ENCODE measurements at regions not wholly inside any gene's neighbourhood (a gene's known extent, or its start where the extent isn't known, plus 50 kb on each side); places are given as distances from the start of the nearest gene placed in this dataset.

DNA sequence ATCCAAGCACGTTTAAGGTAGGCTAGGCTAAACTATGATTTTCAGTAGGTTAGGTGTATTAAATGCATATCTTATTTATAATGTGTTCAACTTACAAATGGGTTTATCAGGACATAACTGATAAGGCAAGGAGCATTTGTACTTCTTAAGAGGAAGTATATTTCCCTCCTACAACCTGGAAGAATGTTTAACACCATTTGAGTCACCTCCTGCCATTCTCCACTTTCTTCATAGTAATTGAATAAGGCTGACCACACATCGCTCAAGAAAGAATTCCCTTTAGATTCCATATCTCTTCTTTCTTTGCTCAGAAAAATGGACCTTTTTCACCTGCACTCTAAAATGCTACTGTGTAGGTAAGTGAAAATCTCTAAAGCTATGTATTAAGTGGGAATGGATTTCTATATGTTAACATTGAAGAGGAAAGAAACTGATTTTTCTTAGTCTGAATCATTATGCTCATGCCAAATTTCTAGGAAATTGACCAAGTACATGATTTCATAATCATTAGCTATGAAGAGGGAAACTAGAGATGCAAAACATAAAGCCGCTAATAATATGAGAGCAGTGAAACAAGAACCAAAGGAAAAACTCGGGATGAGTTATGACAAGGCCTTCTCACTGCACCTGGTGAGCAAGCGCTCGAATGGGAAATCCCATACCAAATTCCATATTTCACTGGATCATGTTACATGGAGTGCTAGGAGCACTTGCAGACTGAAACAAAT is 210.4 kb downstream of the ALDH8A1 start:
- Mint-ChIP-seq H3K4me3 (no peak overlapping the region), H3K27me3 (peaks cover 43% of the 10 kb centered on the region), H3K4me1 (peaks cover 3% of the 10 kb centered on the region), H3K36me3 (ENCODE audit: low read depth) (no peaks in the 10 kb centered on the region), H3K27ac (no peak overlapping the region)
- DNase-seq (no peak), ATAC-seq (no peak)
- H3K9me3 ChIP-seq (ENCODE audit: control insufficient read depth, low read length, poor library complexity, severe bottlenecking), result no peaks in the 10 kb centered on the region

DNA sequence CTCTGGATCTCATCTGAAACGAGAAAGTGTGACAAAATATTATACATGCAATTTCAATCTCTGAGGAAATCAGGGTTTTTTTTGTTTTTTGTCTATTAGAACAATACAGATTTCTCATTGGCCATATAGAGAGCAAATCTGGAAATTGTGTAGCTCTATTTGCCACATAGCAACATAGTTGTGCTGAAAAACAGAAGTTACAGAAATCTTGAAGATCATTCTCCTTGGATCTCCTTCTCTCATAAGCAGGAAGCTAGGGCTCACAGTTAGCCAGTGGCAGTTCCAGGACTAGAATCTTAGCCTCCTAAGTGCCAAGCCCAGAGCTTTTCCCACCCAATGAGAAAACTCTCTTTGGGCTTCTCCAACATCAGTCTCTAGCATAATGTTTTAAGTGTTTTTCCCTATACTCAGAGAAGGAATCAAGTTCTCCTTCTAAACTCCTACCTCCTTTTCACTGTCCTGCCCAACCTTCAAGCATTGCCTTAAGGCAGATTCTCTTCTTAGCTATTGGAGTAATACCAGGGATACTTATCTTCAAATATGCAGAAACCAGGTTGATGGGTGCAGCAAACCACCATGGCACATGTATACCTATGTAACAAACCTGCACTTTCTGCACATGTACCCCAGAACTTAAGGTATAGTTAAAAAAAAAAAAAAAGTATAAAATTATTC is 211.6 kb downstream of the ALDH8A1 start:
- no peak overlapping the region for H3K27ac Mint-ChIP-seq

DNA sequence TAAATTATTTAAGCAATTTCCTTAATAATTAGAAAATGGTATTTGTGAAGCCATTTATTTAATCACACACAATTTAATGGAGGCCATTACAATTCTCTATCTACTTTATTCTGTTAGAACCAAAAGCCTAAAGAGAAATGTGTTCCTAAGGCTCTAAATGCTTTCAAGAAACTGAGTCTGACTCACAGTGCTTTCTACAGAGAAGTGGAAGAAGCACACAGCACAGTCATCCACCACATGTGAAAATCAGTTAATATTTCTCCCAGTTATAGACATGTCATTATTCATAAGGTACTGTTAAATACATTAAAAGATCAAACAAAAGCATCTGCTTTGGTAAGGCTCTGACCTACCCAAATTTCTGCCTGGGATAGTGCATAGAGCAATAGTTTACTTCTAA is 214.4 kb downstream of the ALDH8A1 start:
- no peak overlapping the region for H3K4me3 Mint-ChIP-seq
- peaks cover 40% of the 10 kb centered on the region for H3K27me3 Mint-ChIP-seq
- no peak for DNase-seq
- H3K36me3 Mint-ChIP-seq (ENCODE audit: low read depth), result no peaks in the 10 kb centered on the region
- no peak for ATAC-seq
- H3K27ac Mint-ChIP-seq, result no peak overlapping the region
- no peaks in the 10 kb centered on the region for H3K9me3 ChIP-seq (ENCODE audit: control insufficient read depth, low read length, poor library complexity, severe bottlenecking)
- H3K4me1 Mint-ChIP-seq, result peaks cover 3% of the 10 kb centered on the region

More for the DNA sequence above, 211.6 kb downstream of the ALDH8A1 start:
- no peak for ATAC-seq
- Mint-ChIP-seq H3K4me1 (peaks cover 3% of the 10 kb centered on the region), H3K27me3 (peaks cover 40% of the 10 kb centered on the region), H3K36me3 (ENCODE audit: low read depth) (no peaks in the 10 kb centered on the region), H3K4me3 (no peak overlapping the region)
- H3K9me3 ChIP-seq (ENCODE audit: control insufficient read depth, low read length, poor library complexity, severe bottlenecking), result no peaks in the 10 kb centered on the region
- no peak for DNase-seq

DNA sequence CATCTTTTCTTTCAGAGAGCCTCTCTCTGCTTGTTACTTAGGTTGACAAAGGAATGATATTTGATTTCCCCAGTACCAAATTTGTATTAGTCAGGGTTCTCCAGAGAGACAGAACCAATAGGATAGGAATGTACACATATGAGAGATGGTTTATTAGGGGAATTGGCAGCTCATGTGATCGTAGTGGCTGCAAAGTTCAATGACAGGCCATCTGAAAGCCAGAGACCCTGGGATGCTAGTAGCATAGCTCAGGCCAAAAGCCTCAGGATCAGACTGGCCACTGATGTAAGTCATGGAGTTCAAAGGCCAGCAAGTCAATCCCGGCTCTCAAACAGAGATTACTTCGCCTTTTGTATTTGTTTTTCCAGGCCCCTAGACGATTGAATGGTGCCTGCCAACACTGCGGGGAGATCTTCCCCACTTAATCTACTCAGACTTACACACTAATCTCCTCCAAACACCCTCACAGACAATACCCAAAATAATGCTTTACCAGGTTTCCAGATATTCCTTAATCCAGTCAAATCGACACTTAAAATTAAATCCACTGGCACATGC is 215.5 kb downstream of the ALDH8A1 start:
- no peaks in the 10 kb centered on the region for H3K9me3 ChIP-seq (ENCODE audit: control insufficient read depth, low read length, poor library complexity, severe bottlenecking)
- no peak for DNase-seq
- ATAC-seq, result no peak
- H3K27ac Mint-ChIP-seq, result no peak overlapping the region
- no peak overlapping the region for H3K4me3 Mint-ChIP-seq
- peaks cover 3% of the 10 kb centered on the region for H3K4me1 Mint-ChIP-seq
- H3K36me3 Mint-ChIP-seq (ENCODE audit: low read depth), result no peaks in the 10 kb centered on the region
- peaks cover 33% of the 10 kb centered on the region for H3K27me3 Mint-ChIP-seq

DNA sequence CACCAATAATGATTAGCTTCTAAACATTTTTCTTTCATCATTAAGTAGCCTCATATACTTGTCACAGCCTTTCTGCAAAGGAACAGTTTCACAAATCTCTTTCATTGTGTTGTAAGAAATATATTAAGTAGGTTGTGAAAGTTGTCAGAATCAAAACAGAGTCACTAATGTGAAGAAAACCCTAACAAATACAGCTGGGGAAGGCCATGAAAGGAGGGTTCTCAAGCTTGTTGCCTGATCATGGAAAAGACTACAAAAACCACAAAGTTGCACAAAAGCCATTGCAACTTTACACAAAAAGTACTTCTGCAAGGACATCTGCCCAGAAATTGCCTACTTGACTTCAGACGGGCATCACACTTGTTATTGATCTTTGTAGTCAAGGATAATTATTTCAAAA is 216.1 kb downstream of the ALDH8A1 start:
- Mint-ChIP-seq H3K4me1 (peaks cover 3% of the 10 kb centered on the region), H3K27ac (no peak overlapping the region), H3K4me3 (no peak overlapping the region), H3K36me3 (ENCODE audit: low read depth) (no peaks in the 10 kb centered on the region), H3K27me3 (peaks cover 36% of the 10 kb centered on the region)
- ATAC-seq (no peak), DNase-seq (no peak)
- no peaks in the 10 kb centered on the region for H3K9me3 ChIP-seq (ENCODE audit: control insufficient read depth, low read length, poor library complexity, severe bottlenecking)

DNA sequence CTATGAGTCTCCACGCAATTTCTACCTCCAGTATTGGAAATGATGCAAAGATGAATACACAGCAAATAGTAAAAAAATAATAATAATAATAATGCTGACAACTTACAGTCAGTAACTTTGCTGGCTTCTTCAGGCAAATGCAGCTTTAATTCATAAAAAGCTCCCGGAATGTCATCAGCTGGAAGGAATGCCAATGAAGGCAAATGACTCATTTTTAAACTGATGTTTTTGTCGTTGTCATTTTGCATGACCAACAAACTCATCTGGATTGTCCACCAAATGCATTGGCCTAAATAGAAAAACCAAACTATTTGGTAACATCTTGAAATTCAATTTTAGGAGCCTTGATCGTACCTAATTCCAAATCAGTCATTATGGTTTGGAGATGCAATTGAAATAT is 217.1 kb downstream of the ALDH8A1 start:
- no peak overlapping the region for H3K4me3 Mint-ChIP-seq
- peaks cover 39% of the 10 kb centered on the region for H3K27me3 Mint-ChIP-seq
- DNase-seq (no peak), ATAC-seq (no peak)
- H3K27ac Mint-ChIP-seq, result no peak overlapping the region
- no peaks in the 10 kb centered on the region for H3K9me3 ChIP-seq (ENCODE audit: control insufficient read depth, low read length, poor library complexity, severe bottlenecking)
- peaks cover 3% of the 10 kb centered on the region for H3K4me1 Mint-ChIP-seq
- H3K36me3 Mint-ChIP-seq (ENCODE audit: low read depth), result no peaks in the 10 kb centered on the region

DNA sequence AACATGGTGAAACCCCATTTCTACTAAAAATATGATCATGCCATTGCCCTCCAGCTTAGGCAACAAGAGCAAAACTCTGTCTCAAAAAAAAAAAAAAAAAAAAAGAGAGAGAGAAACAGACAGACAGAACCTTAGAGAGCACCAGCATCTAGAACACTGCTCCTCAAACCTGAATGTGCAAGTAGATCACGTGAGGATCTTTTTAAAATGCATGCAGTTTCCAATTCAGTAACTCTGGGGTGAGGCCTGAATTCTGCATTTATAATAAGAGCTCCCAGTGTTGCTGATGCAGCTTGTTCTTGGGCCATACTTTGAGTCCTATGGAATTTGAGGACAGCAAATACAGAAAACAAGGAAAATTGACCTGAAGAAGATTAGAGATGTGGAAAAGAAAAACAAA is 218.3 kb downstream of the ALDH8A1 start:
- peaks cover 3% of the 10 kb centered on the region for H3K4me1 Mint-ChIP-seq
- no peak overlapping the region for H3K4me3 Mint-ChIP-seq
- no peak for DNase-seq
- ATAC-seq, result no peak
- H3K27me3 Mint-ChIP-seq, result peaks cover 40% of the 10 kb centered on the region
- no peak overlapping the region for H3K27ac Mint-ChIP-seq
- no peaks in the 10 kb centered on the region for H3K9me3 ChIP-seq (ENCODE audit: control insufficient read depth, low read length, poor library complexity, severe bottlenecking)
- no peaks in the 10 kb centered on the region for H3K36me3 Mint-ChIP-seq (ENCODE audit: low read depth)

DNA sequence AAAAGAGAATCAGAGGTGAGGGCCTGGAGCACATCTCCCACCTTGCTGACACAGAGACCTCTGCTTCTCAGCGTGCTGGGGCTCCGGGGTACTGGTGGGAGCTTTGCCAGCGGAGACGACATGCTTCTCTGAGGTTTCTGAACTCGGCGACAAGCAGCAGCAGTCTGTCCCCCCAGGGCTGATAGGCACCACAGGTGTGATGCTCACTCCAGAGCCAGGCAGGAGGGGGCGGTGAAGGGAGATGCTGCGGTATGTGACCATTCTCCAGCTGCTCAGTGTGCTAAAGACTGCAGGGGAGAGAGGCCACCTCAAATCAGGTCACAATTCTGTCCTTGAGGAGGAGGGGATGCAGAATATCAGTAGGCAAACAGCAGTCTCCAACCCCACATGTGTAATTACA is 219.9 kb downstream of the ALDH8A1 start:
- no peak for DNase-seq
- no peak for ATAC-seq
- H3K27me3 Mint-ChIP-seq, result peaks cover 42% of the 10 kb centered on the region
- no peak overlapping the region for H3K4me3 Mint-ChIP-seq
- no peaks in the 10 kb centered on the region for H3K36me3 Mint-ChIP-seq (ENCODE audit: low read depth)
- no peaks in the 10 kb centered on the region for H3K9me3 ChIP-seq (ENCODE audit: control insufficient read depth, low read length, poor library complexity, severe bottlenecking)
- no peak overlapping the region for H3K27ac Mint-ChIP-seq
- no peaks in the 10 kb centered on the region for H3K4me1 Mint-ChIP-seq

DNA sequence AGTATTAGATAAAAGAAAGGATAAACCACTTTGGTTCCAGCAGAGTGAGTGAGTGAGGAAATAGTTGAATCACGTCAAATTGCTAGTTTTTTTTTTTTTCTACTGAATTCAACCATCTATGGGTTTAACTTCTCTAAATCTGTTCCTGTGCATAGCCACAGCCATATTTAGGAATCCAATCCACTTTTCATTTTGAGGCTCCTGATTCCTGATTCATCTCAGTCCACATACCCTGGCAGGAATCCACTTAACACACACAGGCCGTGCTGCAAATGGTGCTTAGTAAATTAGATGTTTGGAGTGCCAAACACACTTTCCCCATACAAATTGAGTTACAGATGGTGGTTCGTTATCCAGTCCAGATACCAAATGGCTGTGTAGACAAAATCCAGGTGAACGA is 220.3 kb downstream of the ALDH8A1 start:
- ATAC-seq, result no peak
- H3K9me3 ChIP-seq (ENCODE audit: control insufficient read depth, low read length, poor library complexity, severe bottlenecking), result no peaks in the 10 kb centered on the region
- H3K4me3 Mint-ChIP-seq, result no peak overlapping the region

DNA sequence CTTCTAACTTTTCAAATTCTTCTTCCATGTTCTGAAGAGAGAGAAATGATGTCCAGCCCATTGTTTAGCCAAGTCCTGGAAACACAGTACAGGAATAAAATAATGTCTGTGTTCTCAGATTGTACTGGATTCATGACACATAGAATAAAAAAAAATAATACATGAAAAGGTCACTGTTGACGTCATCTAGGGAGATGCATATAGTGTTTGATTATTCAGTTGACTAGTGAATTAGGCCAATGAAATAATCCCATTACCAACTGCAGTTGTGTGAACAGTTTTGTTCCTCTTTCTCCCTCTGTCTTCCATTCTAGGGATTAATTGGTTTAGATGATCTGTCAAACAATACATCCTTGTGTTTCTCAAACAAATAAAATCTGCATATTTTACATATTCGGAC is 222.8 kb downstream of the ALDH8A1 start:
- H3K27me3 Mint-ChIP-seq, result peaks cover 41% of the 10 kb centered on the region
- ATAC-seq (no peak), DNase-seq (no peak)
- H3K4me1 Mint-ChIP-seq, result no peaks in the 10 kb centered on the region
- H3K4me3 Mint-ChIP-seq, result no peak overlapping the region
- no peaks in the 10 kb centered on the region for H3K36me3 Mint-ChIP-seq (ENCODE audit: low read depth)
- H3K27ac Mint-ChIP-seq, result no peak overlapping the region
- no peaks in the 10 kb centered on the region for H3K9me3 ChIP-seq (ENCODE audit: control insufficient read depth, low read length, poor library complexity, severe bottlenecking)

More for the DNA sequence above, 220.3 kb downstream of the ALDH8A1 start:
- Mint-ChIP-seq H3K4me1 (no peaks in the 10 kb centered on the region), H3K36me3 (ENCODE audit: low read depth) (no peaks in the 10 kb centered on the region), H3K27me3 (peaks cover 42% of the 10 kb centered on the region), H3K27ac (no peak overlapping the region)
- DNase-seq, result no peak

DNA sequence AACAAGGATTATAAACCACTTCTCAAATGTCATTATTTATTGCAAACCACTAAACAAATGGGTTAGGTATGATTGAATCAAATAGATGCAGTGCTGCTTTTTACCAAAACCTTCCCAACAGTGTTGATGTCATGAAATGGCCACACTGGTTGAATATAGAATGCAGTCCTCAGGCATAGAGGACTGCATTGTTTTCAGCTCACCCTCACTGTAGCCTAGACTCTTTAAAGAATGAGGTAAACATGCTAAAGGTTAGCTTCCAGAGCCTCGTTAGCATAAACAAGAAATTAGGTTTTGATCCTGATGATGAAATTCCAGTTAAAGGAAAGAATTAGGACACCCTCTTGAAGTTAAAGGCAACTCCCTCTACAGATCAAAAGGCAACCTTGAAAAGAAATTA is 224.3 kb downstream of the ALDH8A1 start:
- Mint-ChIP-seq H3K4me3 (no peak overlapping the region), H3K4me1 (peaks cover 2% of the 10 kb centered on the region), H3K27me3 (peaks cover 31% of the 10 kb centered on the region), H3K36me3 (ENCODE audit: low read depth) (no peaks in the 10 kb centered on the region), H3K27ac (no peak overlapping the region)
- DNase-seq (no peak), ATAC-seq (no peak)
- H3K9me3 ChIP-seq (ENCODE audit: control insufficient read depth, low read length, poor library complexity, severe bottlenecking), result no peaks in the 10 kb centered on the region

DNA sequence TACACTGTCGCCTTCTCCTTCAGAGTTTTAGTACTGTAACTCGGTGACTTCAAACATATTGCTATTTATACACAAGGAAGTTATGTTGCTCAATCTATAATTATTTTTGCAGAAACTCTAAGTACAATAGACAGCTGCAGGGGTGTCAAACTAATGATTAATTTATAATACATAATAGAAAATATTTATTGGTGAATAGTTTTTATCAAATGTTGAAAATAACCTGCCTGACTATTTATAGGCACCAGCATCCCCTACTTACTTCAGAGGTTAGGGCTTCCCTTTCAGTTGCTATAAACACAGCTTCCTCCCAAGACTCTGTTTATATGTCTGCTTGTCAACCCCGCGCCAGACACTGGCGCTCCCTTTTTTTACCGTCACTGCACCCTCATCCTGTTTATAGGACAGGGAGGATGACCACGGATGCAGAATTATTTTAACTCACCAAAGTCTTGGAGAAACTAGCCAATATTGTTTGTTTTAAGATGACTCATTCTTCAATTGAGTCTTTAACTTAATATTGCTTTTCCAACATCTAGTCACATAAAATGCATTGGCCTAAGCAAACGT is 225.0 kb downstream of the ALDH8A1 start:
- peaks cover 31% of the 10 kb centered on the region for H3K27me3 Mint-ChIP-seq
- H3K27ac Mint-ChIP-seq, result no peak overlapping the region
- H3K36me3 Mint-ChIP-seq (ENCODE audit: low read depth), result no peaks in the 10 kb centered on the region

DNA sequence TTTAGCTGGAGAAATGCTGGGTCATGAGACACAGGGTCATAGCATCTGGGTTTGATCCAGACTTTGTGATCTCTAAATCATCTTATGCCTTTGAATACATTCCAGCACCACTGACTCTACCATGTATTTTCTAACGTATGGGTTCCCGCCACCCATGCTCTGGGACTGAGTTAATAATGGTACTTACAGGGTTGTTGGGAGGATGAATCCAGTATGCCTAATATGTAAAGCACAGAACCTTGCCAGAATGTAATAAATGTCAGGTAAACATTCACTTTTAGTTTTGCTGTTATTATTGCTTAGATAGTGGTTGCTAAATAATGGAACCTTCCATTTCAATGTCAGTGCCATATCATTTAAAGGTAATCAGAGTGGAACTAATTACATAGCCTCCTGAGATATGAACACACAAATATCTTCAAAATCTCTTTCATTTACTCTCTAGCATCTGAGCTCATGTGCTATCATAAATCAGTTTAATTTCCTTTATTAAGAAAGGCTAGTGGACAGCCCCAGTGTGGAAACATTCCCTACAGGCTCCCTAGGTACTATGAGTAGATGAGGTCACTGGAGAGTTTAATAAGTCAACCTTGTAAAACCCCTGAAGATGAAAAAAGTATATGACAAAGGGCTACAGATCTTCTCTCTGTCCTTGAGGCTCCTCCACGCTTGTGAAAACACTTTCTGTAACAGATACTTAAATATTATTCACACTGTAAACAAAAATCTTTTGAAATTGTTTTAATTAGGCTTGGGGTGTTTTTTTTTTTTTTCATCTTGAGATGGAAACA is 226.6 kb downstream of the ALDH8A1 start:
- ATAC-seq, result no peak

More for the DNA sequence above, 225.0 kb downstream of the ALDH8A1 start:
- no peaks in the 10 kb centered on the region for H3K9me3 ChIP-seq (ENCODE audit: control insufficient read depth, low read length, poor library complexity, severe bottlenecking)
- Mint-ChIP-seq H3K4me3 (no peak overlapping the region), H3K4me1 (peaks cover 2% of the 10 kb centered on the region)
- ATAC-seq (no peak), DNase-seq (no peak)

More for the DNA sequence above, 226.6 kb downstream of the ALDH8A1 start:
- Mint-ChIP-seq H3K27me3 (peaks cover 24% of the 10 kb centered on the region), H3K36me3 (ENCODE audit: low read depth) (no peaks in the 10 kb centered on the region), H3K4me3 (no peak overlapping the region), H3K4me1 (peaks cover 2% of the 10 kb centered on the region), H3K27ac (no peak overlapping the region)
- H3K9me3 ChIP-seq (ENCODE audit: control insufficient read depth, low read length, poor library complexity, severe bottlenecking), result no peaks in the 10 kb centered on the region
- DNase-seq, result no peak

Data from T-helper 17 cell (primary cell).